ENCODE measurements at regions not wholly inside any gene's neighbourhood (a gene's known extent, or its start where the extent isn't known, plus 50 kb on each side); places are given as distances from the start of the nearest gene placed in this dataset.

DNA sequence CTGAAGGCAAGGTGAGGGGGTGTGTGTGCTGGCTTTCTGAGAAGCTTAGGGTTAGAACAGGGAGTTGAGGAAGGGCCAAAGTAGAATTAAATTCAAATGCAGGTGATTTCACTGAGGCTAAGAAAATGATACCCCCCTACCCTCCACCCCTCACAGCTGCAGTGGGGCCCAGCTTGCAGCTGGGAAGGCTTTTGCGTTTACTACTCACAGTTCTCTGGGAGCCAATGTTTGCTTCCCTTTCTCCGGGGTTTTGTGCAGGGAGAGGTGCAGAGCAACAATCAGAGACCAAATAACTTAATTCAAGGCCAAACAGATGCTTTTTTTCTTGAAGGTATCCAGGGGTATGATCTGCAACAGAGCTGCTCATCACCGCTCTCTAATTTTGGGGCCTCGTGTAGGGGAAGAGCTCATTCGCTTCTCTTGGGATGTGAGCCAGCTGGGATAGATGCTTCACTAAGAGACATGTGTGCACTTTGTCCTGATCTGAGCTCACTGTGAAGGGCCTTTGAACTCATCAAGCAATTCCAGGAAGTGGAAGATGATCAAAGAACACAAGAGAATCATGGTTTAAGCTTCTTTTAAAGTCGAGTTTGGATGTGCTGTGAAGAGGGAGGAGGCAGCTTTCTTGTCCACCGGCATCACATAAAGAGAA lies 122.7 kb upstream of the C1GALT1C1 start:
- TF ChIP-seq, protein P1, sequence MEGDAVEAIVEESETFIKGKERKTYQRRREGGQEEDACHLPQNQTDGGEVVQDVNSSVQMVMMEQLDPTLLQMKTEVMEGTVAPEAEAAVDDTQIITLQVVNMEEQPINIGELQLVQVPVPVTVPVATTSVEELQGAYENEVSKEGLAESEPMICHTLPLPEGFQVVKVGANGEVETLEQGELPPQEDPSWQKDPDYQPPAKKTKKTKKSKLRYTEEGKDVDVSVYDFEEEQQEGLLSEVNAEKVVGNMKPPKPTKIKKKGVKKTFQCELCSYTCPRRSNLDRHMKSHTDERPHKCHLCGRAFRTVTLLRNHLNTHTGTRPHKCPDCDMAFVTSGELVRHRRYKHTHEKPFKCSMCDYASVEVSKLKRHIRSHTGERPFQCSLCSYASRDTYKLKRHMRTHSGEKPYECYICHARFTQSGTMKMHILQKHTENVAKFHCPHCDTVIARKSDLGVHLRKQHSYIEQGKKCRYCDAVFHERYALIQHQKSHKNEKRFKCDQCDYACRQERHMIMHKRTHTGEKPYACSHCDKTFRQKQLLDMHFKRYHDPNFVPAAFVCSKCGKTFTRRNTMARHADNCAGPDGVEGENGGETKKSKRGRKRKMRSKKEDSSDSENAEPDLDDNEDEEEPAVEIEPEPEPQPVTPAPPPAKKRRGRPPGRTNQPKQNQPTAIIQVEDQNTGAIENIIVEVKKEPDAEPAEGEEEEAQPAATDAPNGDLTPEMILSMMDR (IDR thresholded peaks at IDR 0.05): no peak
- no peak for TF ChIP-seq POLR2A (IDR thresholded peaks at IDR 0.05)

Measured in suprapubic skin (tissue), 3 donors.